HG03135 (cell line): ENCODE measurements at regions not wholly inside any gene's neighbourhood (a gene's known extent, or its start where the extent isn't known, plus 50 kb on each side); places are given as distances from the start of the nearest gene placed in this dataset.

ENCODE experiments used
- ATAC-seq: cut with Tn5 transposase; IDR thresholded peaks from one replicate; pipeline ENCODE4 v1.9.1; 2021; ENCODE audit warnings: mild to moderate bottlenecking, moderate library complexity; ENCODE audit not compliant: unreplicated experiment

GRCh38 chr4:112031712-112032328 lies 113.4 kb upstream of the FAM241A start:
- ATAC-seq: peak; percentile 69

GRCh38 chr4:112036886-112037285 lies 108.4 kb upstream of the FAM241A start:
- no peak for ATAC-seq

GRCh38 chr4:112038861-112039260 lies 106.4 kb upstream of the FAM241A start:
- no peak for ATAC-seq

GRCh38 chr4:112049119-112049518 lies 96.1 kb upstream of the FAM241A start:
- peak; percentile 94 for ATAC-seq

- ATAC-seq: no peak
Observed at GRCh38 chr4:112053825-112054350, 91.4 kb upstream of the FAM241A start.

GRCh38 chr4:112055100-112055499 lies 90.2 kb upstream of the FAM241A start:
- ATAC-seq: no peak

- no peak for ATAC-seq
Observed at GRCh38 chr4:112057470-112057869, 87.8 kb upstream of the FAM241A start.

- ATAC-seq: no peak
Observed at GRCh38 chr4:112058433-112058832, 86.8 kb upstream of the FAM241A start.

- ATAC-seq: no peak
Observed at GRCh38 chr4:112060212-112060611, 85.0 kb upstream of the FAM241A start.

- no peak for ATAC-seq
Observed at GRCh38 chr4:112061207-112061817, 83.9 kb upstream of the FAM241A start.

- no peak for ATAC-seq
Observed at GRCh38 chr4:112063260-112063659, 82.0 kb upstream of the FAM241A start.

- no peak for ATAC-seq
Observed at GRCh38 chr4:112069110-112069509, 76.1 kb upstream of the FAM241A start.

- ATAC-seq: no peak
Observed at GRCh38 chr4:112073181-112073580, 72.1 kb upstream of the FAM241A start.

GRCh38 chr4:112075129-112075753 lies 70.0 kb upstream of the FAM241A start:
- peak; percentile 84 for ATAC-seq

- no peak for ATAC-seq
Observed at GRCh38 chr4:112075906-112076305, 69.3 kb upstream of the FAM241A start.

- ATAC-seq: no peak
Observed at GRCh38 chr4:112076919-112077608, 68.2 kb upstream of the FAM241A start.

GRCh38 chr4:112077743-112078142 lies 67.5 kb upstream of the FAM241A start:
- ATAC-seq: no peak

GRCh38 chr4:112082954-112083586 lies 62.2 kb upstream of the FAM241A start:
- no peak for ATAC-seq

- no peak for ATAC-seq
Observed at GRCh38 chr4:112083587-112084347, 61.5 kb upstream of the FAM241A start.
